ENCODE measurements at regions not wholly inside any gene's neighbourhood (a gene's known extent, or its start where the extent isn't known, plus 50 kb on each side); places are given as distances from the start of the nearest gene placed in this dataset.
"Not testable (repeated sequence)": the region's sequence is repeated elsewhere in the genome, so short reads cannot be mapped to it uniquely, and the experiment has no call there.

- no peak for FAIRE-seq
- Histone ChIP-seq H3K4me3 (ENCODE audit: low read depth, low read length) (no peak overlapping the region), H3K27me3 (ENCODE audit: control insufficient read depth, insufficient read depth, low read length) (no peaks in the 10 kb centered on the region), H3K36me3 (ENCODE audit: control insufficient read depth, insufficient read depth, low read length) (no peaks in the 10 kb centered on the region)
- DNase-seq (ENCODE audit: low read depth): no peak
- no peak for TF ChIP-seq CTCF (IDR thresholded peaks at IDR 0.05; ENCODE audit: insufficient read depth, low read length, severe bottlenecking)
Measured at GRCh38 chr7:136117539-136117938, 140.4 kb upstream of the MTPN start.

GRCh38 chr7:136116186-136116585 lies 139.0 kb upstream of the MTPN start:
- Histone ChIP-seq H3K4me3 (ENCODE audit: low read depth, low read length) (no peak overlapping the region), H3K27me3 (ENCODE audit: control insufficient read depth, insufficient read depth, low read length) (no peaks in the 10 kb centered on the region), H3K36me3 (ENCODE audit: control insufficient read depth, insufficient read depth, low read length) (no peaks in the 10 kb centered on the region)
- DNase-seq (ENCODE audit: low read depth) (no peak), FAIRE-seq (no peak)
- TF ChIP-seq CTCF (IDR thresholded peaks at IDR 0.05; ENCODE audit: insufficient read depth, low read length, severe bottlenecking): no peak

GRCh38 chr7:136114966-136115762 lies 138.0 kb upstream of the MTPN start:
- Histone ChIP-seq H3K36me3 (ENCODE audit: control insufficient read depth, insufficient read depth, low read length) (no peaks in the 10 kb centered on the region), H3K4me3 (ENCODE audit: low read depth, low read length) (no peak overlapping the region), H3K27me3 (ENCODE audit: control insufficient read depth, insufficient read depth, low read length) (no peaks in the 10 kb centered on the region)
- DNase-seq (ENCODE audit: low read depth) (peak; percentile 23), FAIRE-seq (no peak)
- peak; percentile 69 for TF ChIP-seq CTCF (IDR thresholded peaks at IDR 0.05; ENCODE audit: insufficient read depth, low read length, severe bottlenecking)

- not testable (repeated sequence) for FAIRE-seq; H3K4me3 ChIP-seq (ENCODE audit: low read depth, low read length); H3K36me3 ChIP-seq (ENCODE audit: control insufficient read depth, insufficient read depth, low read length); H3K27me3 ChIP-seq (ENCODE audit: control insufficient read depth, insufficient read depth, low read length); DNase-seq (ENCODE audit: low read depth)
Measured at GRCh38 chr7:136114467-136114866, 137.3 kb upstream of the MTPN start.

- DNase-seq (ENCODE audit: low read depth); H3K27me3 ChIP-seq (ENCODE audit: control insufficient read depth, insufficient read depth, low read length); H3K4me3 ChIP-seq (ENCODE audit: low read depth, low read length); H3K36me3 ChIP-seq (ENCODE audit: control insufficient read depth, insufficient read depth, low read length); FAIRE-seq: not testable (repeated sequence)
Measured at GRCh38 chr7:136109037-136109436, 131.9 kb upstream of the MTPN start.

GRCh38 chr7:136105191-136105590 lies 128.0 kb upstream of the MTPN start:
- H3K4me3 ChIP-seq (ENCODE audit: low read depth, low read length): no peak overlapping the region
- FAIRE-seq: no peak
- no peaks in the 10 kb centered on the region for H3K36me3 ChIP-seq (ENCODE audit: control insufficient read depth, insufficient read depth, low read length)
- DNase-seq (ENCODE audit: low read depth): no peak
- no peaks in the 10 kb centered on the region for H3K27me3 ChIP-seq (ENCODE audit: control insufficient read depth, insufficient read depth, low read length)
- TF ChIP-seq CTCF (IDR thresholded peaks at IDR 0.05; ENCODE audit: insufficient read depth, low read length, severe bottlenecking): no peak

GRCh38 chr7:136104269-136104603 lies 127.1 kb upstream of the MTPN start:
- no peak overlapping the region for H3K4me3 ChIP-seq (ENCODE audit: low read depth, low read length)
- DNase-seq (ENCODE audit: low read depth) (no peak), FAIRE-seq (no peak)
- no peaks in the 10 kb centered on the region for H3K36me3 ChIP-seq (ENCODE audit: control insufficient read depth, insufficient read depth, low read length)
- TF ChIP-seq CTCF (IDR thresholded peaks at IDR 0.05; ENCODE audit: insufficient read depth, low read length, severe bottlenecking): no peak
- H3K27me3 ChIP-seq (ENCODE audit: control insufficient read depth, insufficient read depth, low read length): no peaks in the 10 kb centered on the region

All from bronchial epithelial cell (primary cell).